ENCODE measurements at regions not wholly inside any gene's neighbourhood (a gene's known extent, or its start where the extent isn't known, plus 50 kb on each side); places are given as distances from the start of the nearest gene placed in this dataset.

GRCh38 chr16:82497139-82497538 lies 129.6 kb upstream of the CDH13 start:
- Histone ChIP-seq H3K9ac (replicated peaks in 1 of 4; ENCODE audit: extremely low read depth in 1 of 4, low read depth in 3 of 4, low read length in 3 of 4) (no peak overlapping the region), H3K18ac (ENCODE audit: extremely low read depth, low read length) (no peak overlapping the region), H3K79me2 (ENCODE audit: control insufficient read depth in 1 of 2, insufficient read depth in 2 of 2, low read length in 2 of 2) (no peaks in the 10 kb centered on the region), H3K23me2 (ENCODE audit: low read depth, low read length) (no peaks in the 10 kb centered on the region), H3K14ac (ENCODE audit: insufficient read length) (no peak overlapping the region), H2BK5ac (ENCODE audit: low read depth, low read length) (no peak overlapping the region), H2BK12ac (ENCODE audit: low read depth, low read length) (no peak overlapping the region), H3K36me3 (ENCODE audit: control insufficient read depth in 2 of 4, insufficient read depth in 4 of 4, low read length in 3 of 4) (no peaks in the 10 kb centered on the region), H2BK120ac (replicated peaks; ENCODE audit: low read depth, low read length) (no peak overlapping the region), H2BK15ac (ENCODE audit: low read length) (no peak overlapping the region), H3K79me1 (ENCODE audit: low read depth, low read length) (no peaks in the 10 kb centered on the region), H3K27me3 (replicated peaks in 1 of 4; ENCODE audit: control insufficient read depth in 3 of 4, extremely low read depth in 1 of 4, insufficient read depth in 3 of 4, low read length in 3 of 4) (no peaks in the 10 kb centered on the region), H3K23ac (ENCODE audit: insufficient read length) (no peak overlapping the region), H2BK20ac (ENCODE audit: low read length) (no peak overlapping the region), H3K4ac (replicated peaks; ENCODE audit: insufficient read length, low read depth, low read length) (no peak overlapping the region), H4K5ac (ENCODE audit: insufficient read length, low read depth, low read length) (no peak overlapping the region), H3K27ac (ENCODE audit: low read depth, low read length) (no peak overlapping the region), H3K56ac (replicated peaks; ENCODE audit: insufficient read length, low read depth, low read length) (no peak overlapping the region), H4K91ac (replicated peaks; ENCODE audit: insufficient read length, low read length) (no peak overlapping the region), H3K4me1 (replicated peaks in 1 of 4; ENCODE audit: control insufficient read depth in 3 of 4, insufficient read depth in 4 of 4, low read length in 3 of 4) (no peaks in the 10 kb centered on the region), H3K4me3 (ENCODE audit: extremely low read depth in 1 of 4, insufficient read depth in 2 of 4, low read depth in 3 of 4, low read length in 4 of 4) (no peak overlapping the region), H4K8ac (ENCODE audit: extremely low read depth, insufficient read depth, low read length) (no peak overlapping the region), H3K9me3 (ENCODE audit: insufficient read depth in 2 of 2, low read depth in 1 of 2, low read length in 1 of 2) (no peaks in the 10 kb centered on the region), H4K20me1 (replicated peaks in 1 of 2; ENCODE audit: control insufficient read depth in 1 of 2, insufficient read depth in 2 of 2, low read length in 2 of 2) (no peaks in the 10 kb centered on the region), H2AFZ (ENCODE audit: low read length) (no peak overlapping the region), H2AK5ac (ENCODE audit: low read depth, low read length) (no peak overlapping the region), H3K4me2 (ENCODE audit: insufficient read depth in 1 of 2, low read depth in 2 of 2, low read length in 2 of 2) (no peak overlapping the region)
- 76% methylated on average over 4 of the region's 4 CpGs; no CpG with 5 or more reads in 1 of the 2 experiments for WGBS, 2 experiments (ENCODE audit: extremely low coverage in 1 of 2, insufficient coverage in 1 of 2, insufficient read length in 1 of 2, insufficient replicate concordance in 2 of 2, low coverage in 1 of 2, low lambda C conversion rate in 2 of 2, missing lambda C conversion rate in 1 of 2)
- POLR2A ChIA-PET (ENCODE audit: partially characterized antibody) = no interaction called here
- FAIRE-seq (no peak), DNase-seq (ENCODE audit: low read depth in 1 of 2, low spot score in 2 of 2) (no peak)
- TF ChIP-seq ATF2 (IDR thresholded peaks at IDR 0.05; ENCODE audit: low read length) (no peak), EGR1 (IDR thresholded peaks at IDR 0.05; ENCODE audit: borderline replicate concordance, low read depth, low read length) (no peak), BRCA1 (IDR thresholded peaks at IDR 0.05; ENCODE audit: low read depth, low read length) (no peak), CBX8 (IDR thresholded peaks at IDR 0.05; ENCODE audit: borderline replicate concordance, low read depth, low read length) (no peak), TEAD4 (IDR thresholded peaks at IDR 0.05; ENCODE audit: low read depth, low read length) (no peak), SUZ12 (IDR thresholded peaks at IDR 0.05; ENCODE audit: low read length) (no peak), POLR2A (IDR thresholded peaks at IDR 0.05; ENCODE audit: control extremely low read depth in 1 of 2, low read depth in 2 of 2, low read length in 2 of 2) (no peak), KDM5A (IDR thresholded peaks at IDR 0.05; ENCODE audit: low read length) (no peak), JUN (IDR thresholded peaks at IDR 0.05; ENCODE audit: low read depth, low read length) (no peak), KDM1A (IDR thresholded peaks at IDR 0.05; ENCODE audit: borderline replicate concordance, low read length) (no peak), ZNF274 (IDR thresholded peaks at IDR 0.05; ENCODE audit: borderline replicate concordance, extremely low read depth, low read length) (no peak), CHD2 (IDR thresholded peaks at IDR 0.05; ENCODE audit: low read length) (no peak), FOSL1 (IDR thresholded peaks at IDR 0.05; ENCODE audit: insufficient read depth, low read depth, low read length) (no peak), CTBP2 (IDR thresholded peaks at IDR 0.05; ENCODE audit: borderline replicate concordance, insufficient read depth, insufficient read length, low read length) (no peak), MAFK (IDR thresholded peaks at IDR 0.05; ENCODE audit: low read depth, low read length) (no peak)
- CTCF ChIA-PET (ENCODE audit: partially characterized antibody) = interaction anchor here (0.8 to 2.7 kb wide), 5 partner anchors 10 to 142 kb away, joined by 3 to 9 read pairs (median 5); no protein-coding TSS in a partner anchor

All from H1 (cell line).